GM19397 (cell line): ENCODE measurements at regions not wholly inside any gene's neighbourhood (a gene's known extent, or its start where the extent isn't known, plus 50 kb on each side); places are given as distances from the start of the nearest gene placed in this dataset.

Source experiments
- ATAC-seq: cut with Tn5 transposase; IDR thresholded peaks from one replicate; pipeline ENCODE4 v1.9.1; 2021; ENCODE audit warnings: mild to moderate bottlenecking, moderate library complexity; ENCODE audit not compliant: unreplicated experiment

GRCh38 chr4:154107337-154107736, 318.5 kb upstream of the SFRP2 start:
- ATAC-seq = no peak

- no peak for ATAC-seq
These were observed 299.9 kb upstream of the SFRP2 start for GRCh38 chr4:154088741-154089140.

GRCh38 chr4:154086247-154086646, 297.4 kb upstream of the SFRP2 start:
- ATAC-seq = no peak

- ATAC-seq = no peak
These were observed 296.0 kb upstream of the SFRP2 start for GRCh38 chr4:154084864-154085263.

DNA sequence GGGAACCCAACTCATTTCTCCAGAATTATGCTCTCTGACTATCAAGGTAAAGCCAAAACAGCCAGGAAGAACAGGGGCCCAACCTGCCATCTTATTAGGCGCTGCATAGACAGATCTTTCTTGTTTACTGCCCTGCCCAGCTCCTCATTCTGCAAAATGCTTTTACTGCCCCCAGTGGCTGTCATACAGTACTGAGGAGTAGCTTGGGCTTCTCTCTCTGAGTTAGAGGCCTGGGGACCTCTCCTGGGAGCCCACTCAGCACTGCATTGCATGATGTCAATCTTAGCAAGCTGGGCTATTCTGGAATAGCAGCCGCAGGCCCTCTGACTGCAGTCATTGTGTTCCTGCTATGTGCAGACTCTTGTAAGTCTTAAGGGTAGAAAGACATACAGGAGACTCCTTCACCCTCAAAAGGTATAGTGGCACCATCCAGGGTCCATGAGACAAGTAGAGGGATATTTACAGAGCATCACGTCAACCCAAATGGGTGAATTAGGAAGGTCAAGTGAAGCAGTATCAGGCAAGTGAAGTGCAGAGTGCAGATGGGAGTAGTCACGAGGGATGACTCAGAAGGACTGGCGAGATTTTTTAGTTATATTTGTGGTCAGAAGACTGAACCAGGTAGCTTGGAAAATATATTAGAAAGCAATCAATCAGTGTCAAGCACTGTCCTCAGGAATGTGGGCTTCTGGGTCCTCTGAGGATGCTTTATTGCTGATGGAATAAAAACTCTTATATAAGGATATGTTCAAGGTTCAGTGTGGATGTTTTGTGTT, 294.1 kb upstream of the SFRP2 start:
- peak; percentile 66 for ATAC-seq

DNA sequence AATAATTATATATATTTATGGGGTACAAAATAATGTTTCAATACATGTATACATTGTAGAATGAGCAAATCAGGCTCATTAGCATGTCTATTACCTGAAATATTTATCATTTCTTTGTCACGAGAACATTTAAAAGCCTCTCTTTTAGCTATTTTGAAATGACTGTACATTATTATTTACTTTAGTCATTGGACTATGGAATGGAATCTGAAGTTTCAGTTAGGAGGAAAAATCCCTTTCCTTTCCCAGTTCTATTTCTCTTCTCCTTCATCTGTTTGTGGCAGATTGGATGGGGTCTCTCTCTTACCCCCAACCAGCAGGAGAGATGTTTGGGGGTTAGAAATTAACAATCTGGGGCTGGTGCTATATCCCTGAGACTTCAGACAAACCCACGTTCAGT, 292.5 kb upstream of the SFRP2 start:
- ATAC-seq = no peak

- ATAC-seq = no peak
These were observed 289.8 kb upstream of the SFRP2 start for GRCh38 chr4:154078504-154079350.

GRCh38 chr4:154076921-154077320, 288.0 kb upstream of the SFRP2 start:
- no peak for ATAC-seq

- ATAC-seq = no peak
These were observed 284.4 kb upstream of the SFRP2 start for GRCh38 chr4:154073107-154073822.

DNA sequence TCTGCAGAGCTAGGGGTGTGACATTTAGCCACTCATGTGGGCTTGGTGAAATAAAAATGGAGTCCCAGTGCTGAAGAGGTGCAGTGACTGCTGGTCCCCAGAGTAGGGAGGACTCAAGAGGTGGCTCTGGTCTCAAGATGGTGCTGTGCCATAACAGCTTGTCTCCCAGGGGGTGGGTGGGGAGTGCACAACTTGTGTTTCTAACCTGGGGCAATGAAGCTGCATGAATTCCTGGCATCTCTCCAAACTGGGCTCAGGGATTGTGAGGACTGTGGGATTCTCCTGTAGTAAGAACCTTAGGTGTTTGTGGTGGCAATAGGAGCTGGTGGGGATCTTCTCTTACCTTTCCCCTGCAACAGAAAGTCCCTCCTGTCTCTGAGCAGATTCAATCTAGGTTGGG, 278.9 kb upstream of the SFRP2 start:
- no peak for ATAC-seq

DNA sequence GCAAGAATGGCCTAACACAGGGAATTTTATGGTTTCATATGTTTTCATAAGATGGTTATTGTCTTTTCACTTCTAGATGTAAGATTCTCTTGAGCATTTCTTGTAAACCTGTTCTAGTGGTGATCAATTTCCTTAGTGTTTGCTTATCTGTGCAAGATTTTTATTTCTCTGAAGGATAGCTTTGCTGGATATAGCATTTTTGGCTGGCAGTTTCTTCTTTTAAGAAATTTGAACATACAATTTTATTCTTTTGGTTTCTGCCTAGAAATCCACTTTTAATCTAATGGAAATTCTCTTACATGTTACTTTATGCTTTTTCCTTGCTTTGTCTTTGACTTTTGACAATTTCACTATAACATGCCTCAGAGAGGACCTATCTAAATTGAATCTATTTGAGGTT, 276.5 kb upstream of the SFRP2 start:
- no peak for ATAC-seq

- no peak for ATAC-seq
These were observed 275.4 kb upstream of the SFRP2 start for GRCh38 chr4:154064244-154064643.

- ATAC-seq = no peak
These were observed 260.7 kb upstream of the SFRP2 start for GRCh38 chr4:154049457-154050181.

DNA sequence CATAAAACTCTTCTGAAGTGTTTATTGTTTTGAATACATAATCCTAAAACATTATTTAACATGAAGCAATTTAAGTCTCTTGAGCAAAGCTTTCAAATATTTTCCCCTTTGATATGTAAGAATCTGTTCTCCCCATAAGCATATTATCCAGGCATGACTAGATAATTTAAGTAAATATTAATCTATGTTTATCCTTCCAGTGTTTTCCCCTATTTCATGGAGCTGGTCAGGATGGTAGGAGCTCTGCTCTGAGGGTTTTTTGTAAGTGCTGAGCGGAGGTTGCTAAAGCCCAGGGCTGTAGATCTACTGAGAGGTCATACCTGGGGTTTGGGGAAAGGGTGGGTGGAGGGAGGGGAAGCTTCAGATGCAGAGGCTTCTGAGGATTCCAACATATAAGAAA, 258.9 kb upstream of the SFRP2 start:
- ATAC-seq = no peak

DNA sequence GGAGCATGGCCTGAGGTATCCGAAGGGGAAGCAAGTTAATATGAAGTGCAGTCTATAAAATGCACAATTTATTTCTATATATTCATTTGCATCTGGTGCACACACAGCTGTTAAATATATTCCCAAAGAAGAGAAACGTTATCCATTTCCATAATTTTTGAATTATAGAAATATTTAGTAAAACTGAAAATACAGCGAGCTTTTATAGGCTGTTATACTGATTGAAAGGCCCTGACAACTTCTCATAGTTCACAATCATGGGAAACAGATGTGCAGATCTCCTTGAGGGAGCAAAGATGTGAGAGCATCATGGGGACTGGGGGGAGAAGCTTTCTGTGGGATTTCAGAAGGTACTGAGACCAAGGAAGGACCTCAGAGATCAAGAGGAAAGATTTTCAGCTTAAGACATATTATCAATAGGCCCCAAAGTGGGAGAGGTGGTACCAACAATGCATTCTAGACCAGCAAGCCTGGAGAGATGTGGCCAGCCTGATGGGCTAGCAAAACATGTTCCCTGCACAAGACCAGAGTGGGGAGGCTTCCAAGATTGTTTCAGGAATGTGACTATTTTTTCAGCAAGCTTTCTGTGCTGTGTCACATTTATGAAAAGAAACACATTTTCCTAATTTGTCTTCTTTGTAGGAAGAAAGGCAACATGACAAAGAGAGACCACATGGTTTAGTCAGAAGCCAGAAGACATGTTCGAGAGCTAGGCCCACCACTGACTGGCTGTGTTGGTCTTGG, 256.0 kb upstream of the SFRP2 start:
- ATAC-seq = no peak

DNA sequence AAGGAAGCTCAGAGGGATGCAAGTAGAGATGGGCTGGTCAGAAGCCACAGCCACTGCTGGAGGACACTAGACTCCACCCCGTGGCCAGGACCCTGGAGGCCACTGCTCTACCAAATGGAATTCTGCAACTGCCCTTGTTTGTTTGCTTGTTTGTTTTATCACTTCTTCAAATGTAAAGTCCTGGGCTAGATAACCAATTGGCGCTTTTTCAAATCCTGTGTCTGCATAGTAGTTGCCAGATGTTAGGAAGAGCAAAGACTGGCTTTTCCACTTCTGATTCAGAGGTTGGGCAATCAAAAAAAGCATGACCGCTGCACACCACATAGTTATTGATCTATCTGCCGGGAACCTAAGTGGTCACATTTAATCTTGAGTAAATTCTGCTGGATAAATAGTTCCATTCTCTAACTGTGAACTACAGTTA, 255.2 kb upstream of the SFRP2 start:
- no peak for ATAC-seq

DNA sequence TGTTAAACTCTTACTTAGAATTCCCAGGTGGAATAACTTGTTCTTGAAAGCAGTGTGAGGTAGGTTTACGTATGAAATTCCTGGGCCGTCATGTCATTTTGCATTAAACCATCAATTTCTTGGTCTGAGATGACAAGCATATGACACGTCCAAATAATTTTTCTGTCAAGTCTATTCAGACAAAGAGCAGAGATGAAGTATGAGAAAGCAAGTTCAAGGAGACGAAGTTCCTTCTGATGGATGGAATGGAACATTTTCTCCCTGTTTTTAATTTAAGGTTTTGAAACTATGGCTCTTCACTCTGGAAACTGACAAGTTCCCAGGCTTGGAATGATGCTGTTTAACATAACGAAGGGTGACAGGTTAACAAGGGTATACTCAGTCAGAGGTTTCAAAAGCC, 252.8 kb upstream of the SFRP2 start:
- ATAC-seq = no peak

- no peak for ATAC-seq
These were observed 250.8 kb upstream of the SFRP2 start for GRCh38 chr4:154039435-154040343.

GRCh38 chr4:154036856-154037255, 248.0 kb upstream of the SFRP2 start:
- ATAC-seq = no peak
